ENCODE measurements at regions not wholly inside any gene's neighbourhood (a gene's known extent, or its start where the extent isn't known, plus 50 kb on each side); places are given as distances from the start of the nearest gene placed in this dataset.

GRCh38 chr20:51227744-51228143, 204.8 kb upstream of the KCNG1 start:
- TF ChIP-seq CTCF (IDR thresholded peaks at IDR 0.05): no peak
- TF ChIP-seq REST (IDR thresholded peaks at IDR 0.05): no peak
- no peak for TF ChIP-seq SREBF2 (IDR thresholded peaks at IDR 0.05)
